DMS 273 treated with DMSO at 0.1 percent for 48 hours (cell line): ENCODE measurements at regions not wholly inside any gene's neighbourhood (a gene's known extent, or its start where the extent isn't known, plus 50 kb on each side); places are given as distances from the start of the nearest gene placed in this dataset.

Experiments
- DNase-seq: peaks from one replicate; lab custom pipeline; 2025; lab: John Stamatoyannopoulos, UW

DNA sequence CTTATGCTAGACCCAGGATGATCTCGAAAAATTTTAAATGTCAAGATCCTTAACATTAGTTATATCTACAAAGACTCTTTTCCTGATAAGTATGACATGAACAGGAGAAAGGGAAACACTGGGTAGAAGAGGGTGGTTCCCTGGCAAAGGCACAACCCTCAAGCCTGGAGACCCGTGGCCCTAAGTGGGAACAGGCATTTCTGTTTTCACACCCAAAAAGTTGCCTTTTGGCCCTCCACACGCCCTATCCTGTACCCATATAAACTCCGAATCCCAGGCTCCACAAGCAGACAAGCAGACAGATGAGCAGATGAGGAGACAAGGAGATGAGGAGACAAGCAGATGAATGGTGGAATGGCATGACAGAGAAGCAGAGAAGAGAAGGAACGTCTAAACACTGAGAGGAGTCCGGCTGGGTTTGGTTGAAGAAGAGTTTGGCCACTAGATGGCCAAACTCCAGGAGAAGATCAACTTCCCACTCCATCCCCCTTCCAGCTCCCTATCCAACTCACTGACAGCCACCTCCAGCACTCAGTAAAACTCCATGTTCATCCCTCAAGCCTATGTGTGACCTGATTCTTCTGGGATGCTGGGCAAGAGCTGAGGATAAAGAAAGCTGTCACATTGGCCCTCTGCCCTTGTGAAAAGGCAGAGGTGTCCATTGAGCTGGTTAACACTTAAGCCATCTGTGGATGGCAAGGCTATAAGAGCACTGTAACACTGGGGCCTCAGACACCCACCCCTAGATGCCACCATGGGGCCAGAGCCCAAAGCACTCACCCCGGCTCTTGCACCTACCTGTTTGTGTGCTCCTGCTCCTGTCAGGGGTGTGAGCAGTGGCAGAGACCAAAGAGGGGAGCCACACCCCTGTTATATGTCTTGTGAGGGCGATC lies 139.6 kb upstream of the FAM20A start:
- no peak for DNase-seq

DNA sequence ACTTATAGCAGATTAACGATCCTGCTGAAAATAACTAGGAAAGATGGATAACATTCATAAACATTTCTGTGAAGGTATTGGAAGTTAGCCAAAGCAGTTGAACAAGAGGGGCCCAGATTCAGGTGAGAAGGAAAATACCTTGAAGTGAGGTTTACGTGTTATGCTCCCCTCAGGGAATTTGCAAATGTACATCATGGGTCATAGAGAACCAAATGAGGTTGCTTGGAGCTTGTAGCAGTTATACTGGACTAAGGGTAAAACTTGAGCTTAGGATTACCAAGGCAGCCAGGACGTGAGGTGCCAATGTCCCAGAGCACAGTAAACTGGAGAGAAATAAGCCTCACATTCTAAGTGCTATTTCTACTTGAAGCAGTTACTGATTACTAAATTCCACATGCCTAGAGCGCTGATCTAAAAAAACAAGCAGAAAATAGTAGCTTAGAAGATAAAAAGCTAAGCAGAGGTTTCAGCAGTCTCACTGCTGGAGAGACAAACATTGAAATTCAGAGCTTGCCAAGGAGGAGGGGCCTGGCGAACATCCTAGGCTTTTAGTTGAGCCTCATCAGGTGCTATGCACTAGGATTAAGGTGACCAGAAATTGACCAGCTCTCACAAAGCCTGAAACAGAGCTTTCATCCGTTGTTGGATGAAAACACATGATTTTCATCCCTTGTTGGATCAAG lies 136.7 kb upstream of the FAM20A start:
- no peak for DNase-seq

DNA sequence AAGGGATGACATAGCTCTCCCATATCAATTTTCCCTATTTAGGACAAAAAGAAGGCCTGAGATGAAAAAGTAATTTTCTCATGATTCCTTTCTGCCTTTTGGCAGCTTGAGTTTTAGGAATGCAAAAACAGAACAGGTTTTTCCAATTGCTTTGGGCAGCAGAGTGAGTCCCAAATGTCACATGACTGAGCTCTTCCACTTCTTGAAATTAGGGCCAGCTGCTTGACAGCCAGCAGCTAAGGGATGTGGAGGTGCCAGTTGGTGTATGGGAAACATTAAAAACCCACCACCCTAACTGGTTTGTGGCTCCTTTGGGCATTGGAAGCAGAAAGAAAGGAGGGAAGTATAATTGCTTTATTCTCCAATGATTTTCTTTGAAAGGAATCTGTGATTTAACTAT lies 133.8 kb upstream of the FAM20A start:
- no peak for DNase-seq

DNA sequence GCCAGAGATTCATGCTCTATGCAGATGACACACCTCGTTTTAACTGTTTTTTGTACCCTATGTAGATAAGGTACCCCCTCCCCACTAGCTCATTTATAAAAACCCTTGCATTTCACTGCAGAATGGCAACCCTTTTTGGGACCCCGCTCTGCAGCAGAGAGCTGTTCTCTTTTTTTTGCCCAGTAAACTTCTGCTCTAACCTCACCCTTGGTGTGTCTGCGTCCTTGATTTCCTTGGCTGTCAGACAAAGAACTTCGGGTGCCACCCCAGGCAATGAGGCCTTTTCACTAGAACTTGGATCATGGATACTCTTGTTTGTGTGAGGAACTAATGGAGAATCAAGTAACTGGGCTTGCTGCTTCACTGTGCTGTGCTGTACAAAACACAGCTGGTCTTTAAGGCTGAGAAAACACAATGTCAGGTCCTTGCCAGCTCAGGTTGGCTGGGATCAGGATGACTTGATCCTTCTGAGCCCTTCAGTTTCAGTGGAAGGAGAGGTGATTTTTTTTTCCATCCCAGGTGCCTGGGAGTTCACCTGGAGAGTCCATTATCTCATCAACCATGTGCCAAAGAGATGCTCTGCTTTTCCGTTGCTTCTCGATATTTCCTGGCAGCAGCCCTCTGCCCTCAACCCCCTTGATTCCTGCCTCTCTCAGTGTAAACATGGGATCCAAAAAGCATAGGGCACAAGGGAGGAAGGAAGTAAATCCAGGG lies 133.2 kb upstream of the FAM20A start:
- DNase-seq: no peak

DNA sequence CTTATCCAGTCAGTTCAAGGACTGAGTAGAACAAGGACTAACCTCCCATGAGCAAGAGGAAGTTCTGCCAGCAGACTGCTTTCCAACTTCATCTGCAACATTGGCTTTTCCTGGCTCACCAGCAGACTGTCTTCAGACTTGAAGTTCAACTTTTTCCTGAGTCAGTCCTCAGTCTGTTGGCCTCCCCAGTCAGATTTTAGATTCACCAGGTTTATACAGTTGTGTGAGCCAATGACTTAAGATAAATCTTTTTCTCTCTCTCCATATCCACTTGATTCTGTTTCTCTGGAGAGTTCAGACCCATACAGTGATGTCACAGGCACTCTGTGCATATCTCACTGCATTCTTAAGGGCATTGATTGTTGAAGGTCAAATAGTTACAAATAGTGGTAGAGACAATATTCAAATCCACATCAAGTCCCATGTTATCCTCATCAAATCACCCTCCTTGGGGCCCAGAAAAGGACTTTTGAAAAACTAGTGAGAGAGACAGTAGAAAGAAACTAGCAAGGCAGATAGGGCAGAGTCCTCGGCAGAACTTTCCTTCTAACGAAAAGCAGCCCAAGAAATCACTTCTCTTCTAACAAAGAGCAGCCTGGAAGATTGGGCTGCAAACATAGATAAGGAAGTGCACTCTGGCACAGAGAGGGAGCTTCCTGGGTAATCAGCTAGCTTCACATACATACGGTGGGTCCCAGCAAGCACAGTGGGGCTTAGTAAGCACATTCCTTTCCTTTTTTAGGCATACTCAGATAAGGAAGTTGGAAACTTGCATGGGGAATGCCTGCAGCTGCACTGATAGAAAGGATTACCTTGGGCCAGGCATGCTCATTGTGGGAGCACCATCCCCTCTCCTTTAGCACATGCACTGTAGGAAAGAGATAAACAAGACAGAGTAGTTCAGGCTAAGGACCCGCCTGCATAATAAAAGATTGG lies 132.3 kb upstream of the FAM20A start:
- DNase-seq: no peak

DNA sequence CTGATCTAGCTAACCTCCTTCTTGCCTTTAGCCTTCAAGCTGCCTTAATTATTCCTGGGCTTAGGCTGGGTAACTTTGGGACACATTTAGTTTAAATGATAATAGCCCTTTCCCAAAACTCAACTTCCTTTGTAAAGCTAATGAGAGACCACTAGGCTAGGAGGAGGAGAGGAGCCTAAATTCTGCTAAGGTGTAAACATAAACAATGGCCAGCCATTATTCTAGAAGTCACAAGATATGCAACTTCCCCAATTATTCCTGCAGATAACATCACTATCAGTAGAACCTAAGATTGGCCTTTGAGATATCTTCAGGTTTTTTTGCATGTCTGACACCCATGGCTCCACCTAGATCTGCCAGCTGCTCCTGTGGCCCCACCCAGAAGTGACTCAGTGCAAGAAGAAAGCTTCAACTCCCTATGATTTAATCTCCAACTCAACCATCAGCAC lies 131.2 kb upstream of the FAM20A start:
- DNase-seq: no peak

DNA sequence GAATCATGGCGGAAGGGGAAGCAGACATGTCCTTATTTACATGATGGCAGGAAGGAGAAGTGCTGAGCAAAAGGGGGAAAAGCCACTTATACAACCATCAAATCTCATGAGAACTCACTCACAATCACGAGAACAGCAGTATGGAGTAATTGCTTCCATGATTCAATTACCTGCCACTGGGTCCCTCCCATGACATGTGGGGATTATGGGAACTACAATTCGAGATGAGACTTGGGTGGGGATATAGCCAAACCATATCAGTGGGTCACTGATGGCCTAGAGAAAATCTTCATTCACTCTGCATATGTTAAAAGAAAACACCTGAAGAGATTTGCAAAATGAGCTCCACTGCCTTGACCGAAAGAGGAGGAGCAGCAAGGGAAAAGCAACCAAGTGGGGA lies 130.3 kb upstream of the FAM20A start:
- no peak for DNase-seq

DNA sequence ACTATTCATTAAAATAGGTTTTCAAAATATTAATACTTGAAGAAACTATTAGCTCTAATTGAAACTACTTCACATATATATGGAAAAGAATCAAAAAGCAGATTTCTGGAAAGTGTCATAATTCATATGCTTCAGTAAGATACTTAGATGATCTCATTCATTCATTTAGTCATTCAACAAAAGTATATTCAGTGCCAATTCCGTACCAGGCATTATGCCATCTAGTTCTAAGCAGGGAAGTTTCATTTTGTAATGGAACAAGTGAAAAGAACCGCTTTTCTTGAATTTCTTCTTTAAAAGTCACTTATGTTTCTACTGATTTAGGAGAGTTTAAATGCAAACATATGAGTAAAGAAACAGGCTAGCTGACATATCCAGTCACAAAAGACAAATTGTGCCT lies 118.3 kb upstream of the FAM20A start:
- DNase-seq: no peak

DNA sequence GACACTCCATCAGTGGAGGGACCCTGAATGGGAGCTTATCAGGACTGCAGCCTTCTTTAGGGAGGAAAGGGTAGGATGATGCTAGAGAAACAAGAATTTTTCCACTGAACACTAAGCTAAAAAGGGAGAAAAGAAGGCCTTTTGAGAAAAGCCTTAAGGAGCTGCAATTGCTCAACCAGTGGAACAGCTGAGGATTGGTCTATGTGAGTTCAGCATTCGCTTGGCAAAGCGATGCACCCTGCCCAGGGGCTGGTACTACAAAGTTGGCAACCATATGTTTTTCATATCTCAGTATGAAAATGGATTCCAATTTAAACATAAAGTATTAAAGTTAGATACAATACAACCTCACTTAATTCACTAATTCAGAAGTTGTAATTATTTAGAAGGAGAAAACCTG lies 117.8 kb upstream of the FAM20A start:
- DNase-seq: no peak

DNA sequence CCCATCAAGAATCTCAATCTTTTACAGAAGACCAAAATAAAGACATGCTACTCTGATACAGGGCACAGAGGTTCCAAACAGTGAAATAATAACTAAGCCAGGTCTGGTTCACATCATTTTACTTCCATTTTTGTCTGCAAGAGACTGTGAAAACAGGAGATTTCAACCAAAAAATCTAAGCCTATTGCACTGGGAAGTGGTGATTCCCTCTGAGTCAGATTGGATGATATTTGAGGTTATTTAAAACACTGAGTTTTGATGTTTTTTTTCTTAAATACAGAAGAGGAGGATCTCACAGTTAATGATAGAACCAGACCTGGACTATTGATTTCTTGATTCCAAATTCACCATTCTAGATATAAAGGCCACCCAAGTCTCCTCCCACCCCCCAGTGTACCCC lies 117.3 kb upstream of the FAM20A start:
- no peak for DNase-seq

DNA sequence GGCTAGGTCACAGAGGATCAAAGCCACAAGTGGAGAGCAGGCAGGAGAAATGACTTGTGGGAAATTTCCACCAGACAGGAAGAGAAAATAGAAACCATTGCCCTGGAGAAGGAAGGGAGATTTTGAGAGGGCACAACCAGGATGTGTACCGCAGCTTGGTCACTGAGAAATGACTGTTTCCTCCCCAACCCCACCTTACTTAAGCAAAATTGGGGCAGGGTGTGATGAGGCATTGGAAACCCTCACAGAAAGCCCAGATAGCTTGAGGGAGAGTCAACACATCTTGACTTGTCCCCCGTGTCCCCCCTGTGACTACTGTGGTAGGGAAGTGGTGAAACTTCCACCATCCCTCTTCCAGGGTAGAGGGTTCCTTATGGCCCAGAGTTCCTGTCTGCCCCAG lies 113.5 kb upstream of the FAM20A start:
- no peak for DNase-seq

DNA sequence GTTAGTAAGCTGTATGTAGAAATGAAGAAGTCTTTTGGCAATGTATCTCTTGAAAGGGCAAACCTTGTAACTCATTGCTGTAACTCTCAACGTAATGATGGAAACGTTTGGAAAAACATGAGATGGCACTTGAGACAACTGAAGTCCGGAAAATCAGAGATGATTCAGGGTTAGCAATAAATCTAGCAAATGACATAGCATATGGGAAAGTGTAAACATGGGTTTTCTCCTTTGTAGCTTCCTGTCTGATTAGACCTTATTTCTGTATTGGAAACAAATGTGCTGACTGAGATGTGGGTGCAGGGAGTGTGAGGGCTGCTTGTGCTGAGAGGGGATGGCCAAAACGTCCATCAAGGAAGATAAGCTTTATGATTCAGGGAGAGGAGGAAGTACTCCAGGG lies 110.7 kb upstream of the FAM20A start:
- DNase-seq: no peak

DNA sequence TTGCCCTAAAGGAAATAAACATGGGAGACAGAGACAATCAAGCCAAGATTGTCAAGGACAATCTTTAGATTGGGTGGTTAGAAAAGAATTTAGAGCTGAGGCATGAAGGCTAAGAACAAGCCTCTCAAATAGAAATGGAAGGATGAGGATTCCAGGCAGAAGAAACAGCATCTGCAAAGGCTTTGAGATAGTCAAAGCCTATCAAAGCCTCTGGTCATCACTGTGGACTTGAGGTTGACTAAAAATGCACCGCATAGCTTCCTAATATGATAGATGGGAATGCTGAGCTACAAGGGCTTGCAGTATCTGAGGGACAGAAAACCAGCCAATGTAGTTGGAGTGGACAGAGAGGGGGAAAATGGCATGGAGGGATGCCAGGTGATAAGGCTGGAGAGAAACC lies 109.8 kb upstream of the FAM20A start:
- no peak for DNase-seq

DNA sequence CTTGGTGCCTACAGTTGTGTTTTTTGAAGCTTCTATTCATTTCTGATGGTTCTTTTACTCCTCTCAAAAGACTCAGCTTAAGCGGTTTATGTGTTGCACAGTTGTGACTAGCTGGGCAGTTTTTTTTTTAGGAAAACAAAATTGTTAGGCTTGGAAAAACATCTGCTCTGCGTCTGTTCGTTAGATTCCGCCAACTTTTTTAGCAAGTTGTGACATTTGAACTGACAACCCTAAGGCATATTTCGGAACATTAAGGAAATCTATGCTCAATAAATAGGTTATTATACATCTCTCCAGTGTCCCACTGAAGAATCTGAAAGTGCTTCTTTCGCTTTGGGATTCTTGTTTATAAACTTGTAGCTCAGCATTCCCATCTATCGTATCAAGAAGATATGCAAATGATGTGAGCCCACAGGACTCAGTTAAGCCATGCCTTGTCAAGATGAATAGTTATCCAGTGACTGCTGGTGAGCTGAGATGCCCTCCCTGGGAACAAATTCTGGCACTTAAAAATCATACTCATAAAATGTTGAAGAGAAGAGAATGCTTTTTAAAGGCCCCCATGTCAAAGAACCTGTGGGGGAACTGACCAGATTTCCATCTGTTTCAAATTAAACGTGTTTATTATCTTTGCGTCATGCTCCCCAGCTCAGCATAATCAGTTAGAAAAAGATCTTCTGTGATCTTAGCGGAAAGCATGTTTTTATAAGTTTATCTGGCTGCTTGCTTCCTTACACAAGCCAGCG lies 109.0 kb upstream of the FAM20A start:
- DNase-seq: peak; percentile 53

DNA sequence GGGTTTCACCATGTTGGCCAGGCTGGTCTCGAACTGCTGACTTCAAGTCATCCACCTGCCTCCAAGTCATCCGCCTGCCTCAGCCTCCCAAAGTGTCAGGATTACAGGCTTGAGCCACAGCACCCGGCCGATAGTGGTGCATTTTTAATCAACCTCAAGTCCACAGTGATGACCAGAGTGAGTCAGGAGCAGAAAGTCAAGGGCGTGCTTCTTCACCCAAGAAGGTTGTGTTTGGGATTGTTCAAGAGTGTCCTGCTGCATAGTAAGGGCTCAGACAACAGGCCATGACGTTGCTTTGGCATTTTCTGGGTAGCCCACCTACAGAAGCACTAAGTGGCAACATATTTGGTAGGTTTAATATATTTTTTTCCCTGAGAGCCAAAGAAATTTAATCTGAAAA lies 108.3 kb upstream of the FAM20A start:
- no peak for DNase-seq

DNA sequence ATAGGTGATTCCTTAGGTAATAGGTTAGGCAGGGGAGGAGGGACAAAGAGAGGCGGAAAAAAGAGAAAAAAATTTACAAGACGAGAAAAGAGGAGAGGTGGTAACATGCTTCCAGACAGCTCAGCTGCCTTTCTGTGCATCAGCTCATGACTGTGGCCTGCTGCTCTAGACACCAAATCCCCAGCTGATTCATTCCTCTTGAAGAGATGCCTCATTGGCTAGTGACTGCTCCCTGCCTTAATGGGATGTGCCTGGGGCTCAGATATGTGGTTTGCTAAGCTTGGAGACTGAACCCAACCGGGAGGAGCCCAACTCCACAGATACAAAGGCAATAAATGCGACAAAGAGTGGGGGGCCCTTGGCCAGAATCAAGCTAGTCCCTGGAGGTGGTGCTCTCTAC lies 105.9 kb upstream of the FAM20A start:
- DNase-seq: no peak

DNA sequence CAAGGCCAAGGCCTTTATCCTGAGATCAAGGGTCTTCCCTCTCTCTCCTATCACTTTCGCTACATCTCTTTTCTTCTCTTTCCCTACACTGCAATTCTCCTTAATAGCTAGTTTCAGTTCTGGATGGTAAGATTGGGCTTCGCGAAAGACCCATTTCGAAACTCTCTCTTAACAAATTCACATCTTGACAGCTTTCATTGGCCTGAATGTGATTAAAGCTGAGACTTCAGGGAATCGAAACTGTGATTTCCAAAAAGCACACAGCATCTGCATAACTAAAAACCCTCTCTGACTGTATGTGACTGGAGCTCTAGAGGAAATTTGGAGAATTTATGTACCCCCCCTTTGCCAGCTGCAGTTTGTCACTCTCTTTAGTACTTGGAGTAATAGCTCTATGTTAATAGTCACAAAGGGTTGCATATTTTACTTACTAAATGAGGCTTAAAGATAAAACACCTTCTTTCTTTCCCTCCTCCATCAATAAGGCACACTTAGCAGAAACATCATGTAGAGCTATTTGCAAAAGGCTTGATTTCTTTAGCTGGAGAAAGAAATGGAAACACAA lies 105.3 kb upstream of the FAM20A start:
- DNase-seq: no peak

DNA sequence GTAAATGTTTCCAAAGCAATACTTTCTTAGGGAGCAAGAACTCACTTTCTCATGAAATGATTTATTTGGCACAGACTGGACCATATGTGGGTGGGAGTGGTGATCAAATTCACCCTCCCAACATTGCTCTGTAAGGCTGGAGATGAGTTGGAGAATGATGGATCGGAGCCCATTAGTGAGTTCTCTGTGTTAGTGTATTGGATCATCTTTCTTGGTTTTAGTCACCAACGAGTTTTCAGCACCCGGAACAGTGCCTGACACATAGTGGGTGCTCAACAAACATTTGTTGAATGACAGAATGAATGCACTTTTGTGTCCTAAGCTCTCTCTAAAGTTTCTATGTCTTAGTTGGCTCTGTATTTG lies 104.5 kb upstream of the FAM20A start:
- DNase-seq: no peak

DNA sequence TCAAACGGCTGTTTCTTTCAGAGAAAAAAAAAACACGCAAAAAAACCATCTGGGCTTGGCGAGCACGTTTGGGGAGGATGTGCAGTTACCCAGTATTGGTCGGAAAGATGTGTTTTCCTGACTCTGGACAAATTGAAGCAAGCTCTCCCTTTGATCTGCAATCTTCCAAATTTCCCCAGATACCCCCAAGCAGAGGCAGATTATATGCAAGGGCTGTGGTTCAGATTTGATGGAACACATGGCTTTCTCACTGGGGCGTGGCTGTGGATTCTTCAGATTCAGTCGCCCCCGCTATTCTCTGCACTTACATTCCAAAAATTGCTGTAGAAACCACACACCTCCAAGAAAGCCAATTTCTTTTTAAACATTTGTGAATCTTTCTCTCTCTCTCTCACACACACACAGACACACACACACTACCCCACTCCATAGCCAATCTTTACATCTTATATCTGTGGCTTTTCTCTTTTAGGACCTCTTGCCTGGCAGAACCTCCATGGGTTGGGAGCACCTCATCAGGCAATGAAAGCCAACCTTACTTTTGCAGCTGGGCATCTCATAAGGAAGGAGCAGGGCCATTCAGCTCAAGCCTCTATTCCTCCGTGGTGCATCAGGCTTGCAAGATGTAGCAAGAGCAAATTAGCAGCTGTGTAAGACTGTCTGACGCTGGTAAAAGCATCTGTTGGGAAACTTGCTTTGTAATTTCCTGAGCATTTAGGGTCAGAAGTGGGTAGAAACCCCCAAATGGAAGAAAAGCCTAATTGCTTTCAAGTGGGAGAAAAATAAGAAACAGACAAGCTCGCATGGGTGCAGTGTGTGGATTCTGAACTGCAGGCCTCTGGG lies 103.9 kb upstream of the FAM20A start:
- DNase-seq: no peak

DNA sequence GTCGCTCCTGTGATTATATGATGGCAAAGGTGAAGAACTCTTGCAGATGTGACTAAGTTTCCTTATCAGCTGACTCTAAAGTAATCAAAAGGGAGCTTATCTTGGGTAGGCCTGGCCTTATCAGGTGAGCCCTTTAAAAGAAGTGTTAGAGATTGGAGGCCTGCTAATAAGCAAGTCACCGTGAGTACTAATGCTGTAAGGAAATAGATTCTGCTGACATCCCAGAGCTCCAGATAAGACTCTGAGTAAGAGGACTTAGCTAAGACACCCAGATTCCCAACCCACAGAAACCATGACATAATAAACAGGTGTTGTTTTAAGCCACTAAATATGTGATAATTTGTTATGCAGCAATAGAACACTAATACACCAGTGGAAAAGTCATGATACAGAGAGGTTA lies 99.9 kb upstream of the FAM20A start:
- no peak for DNase-seq
